ENCODE measurements at regions not wholly inside any gene's neighbourhood (a gene's known extent, or its start where the extent isn't known, plus 50 kb on each side); places are given as distances from the start of the nearest gene placed in this dataset.

DNA sequence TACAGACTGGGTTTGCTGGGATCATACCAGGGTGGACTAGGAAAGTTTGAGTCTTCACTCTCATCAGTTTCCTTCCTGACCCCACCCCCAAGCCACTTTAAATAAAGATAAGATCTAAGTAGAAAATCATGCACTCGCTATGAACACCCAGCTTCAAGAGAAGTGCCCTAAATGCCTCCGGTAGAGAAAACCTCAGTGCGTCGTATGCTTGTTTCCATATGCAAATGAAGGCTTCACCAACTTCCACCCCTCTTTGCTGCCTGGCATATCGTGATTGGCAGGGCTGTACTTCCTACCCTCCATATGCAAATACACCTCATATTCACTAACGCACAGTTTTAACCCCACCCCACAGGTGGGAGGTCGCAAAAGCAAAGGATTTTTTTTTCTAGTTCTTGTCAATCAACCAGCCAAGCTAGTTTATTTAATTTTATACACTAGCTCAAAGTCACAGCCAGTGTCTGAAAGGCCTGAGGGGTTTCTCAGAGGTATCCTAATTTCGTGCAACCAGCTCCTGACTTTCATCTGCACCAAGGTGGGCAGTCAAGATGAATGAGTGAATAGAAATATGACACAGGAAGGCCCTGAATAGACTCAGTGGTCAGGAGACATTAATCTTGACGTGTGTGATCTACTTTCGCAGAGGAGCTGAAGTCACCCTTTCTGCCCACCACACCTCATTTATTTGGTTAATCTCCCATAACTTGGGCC lies 121.1 kb upstream of the TSHZ3 start:
- TF ChIP-seq RAD21 (IDR thresholded peaks at IDR 0.05) (no peak), JUND (IDR thresholded peaks at IDR 0.05) (no peak)
- TF ChIP-seq, protein P1, sequence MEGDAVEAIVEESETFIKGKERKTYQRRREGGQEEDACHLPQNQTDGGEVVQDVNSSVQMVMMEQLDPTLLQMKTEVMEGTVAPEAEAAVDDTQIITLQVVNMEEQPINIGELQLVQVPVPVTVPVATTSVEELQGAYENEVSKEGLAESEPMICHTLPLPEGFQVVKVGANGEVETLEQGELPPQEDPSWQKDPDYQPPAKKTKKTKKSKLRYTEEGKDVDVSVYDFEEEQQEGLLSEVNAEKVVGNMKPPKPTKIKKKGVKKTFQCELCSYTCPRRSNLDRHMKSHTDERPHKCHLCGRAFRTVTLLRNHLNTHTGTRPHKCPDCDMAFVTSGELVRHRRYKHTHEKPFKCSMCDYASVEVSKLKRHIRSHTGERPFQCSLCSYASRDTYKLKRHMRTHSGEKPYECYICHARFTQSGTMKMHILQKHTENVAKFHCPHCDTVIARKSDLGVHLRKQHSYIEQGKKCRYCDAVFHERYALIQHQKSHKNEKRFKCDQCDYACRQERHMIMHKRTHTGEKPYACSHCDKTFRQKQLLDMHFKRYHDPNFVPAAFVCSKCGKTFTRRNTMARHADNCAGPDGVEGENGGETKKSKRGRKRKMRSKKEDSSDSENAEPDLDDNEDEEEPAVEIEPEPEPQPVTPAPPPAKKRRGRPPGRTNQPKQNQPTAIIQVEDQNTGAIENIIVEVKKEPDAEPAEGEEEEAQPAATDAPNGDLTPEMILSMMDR (IDR thresholded peaks at IDR 0.05; ENCODE audit: low read depth, low read length, missing input control) = no peak
